SK-N-MC (cell line): ENCODE measurements at regions not wholly inside any gene's neighbourhood (a gene's known extent, or its start where the extent isn't known, plus 50 kb on each side); places are given as distances from the start of the nearest gene placed in this dataset.

ENCODE experiments used
- DNase-seq: peaks from one replicate; pipeline ENCODE4 v3.0.0-alpha.2; 2011; ENCODE audit warnings: low read depth, low spot score
- H3K27ac ChIP-seq: fragments of 200-600 bp; sonication (generic); 2 replicates; pipeline ENCODE4 v1.5.1; 2016; ENCODE audit warnings: mixed run types
- H3K36me3 ChIP-seq: fragments of 200-600 bp; sonication (generic); 2 replicates; pipeline ENCODE4 v1.6.1; 2017; ENCODE audit warnings: antibody characterized with exemption, low read length, mixed read lengths; ENCODE audit not compliant: insufficient read depth
- H3K4me3 ChIP-seq: fragments of 200-600 bp; sonication (generic); 2 replicates; pipeline ENCODE4 v1.5.1; 2016
- H3K9ac ChIP-seq: fragments of 200-600 bp; sonication (generic); 2 replicates; pipeline ENCODE4 v1.8.0; 2017; ENCODE audit warnings: mixed run types, mixed read lengths; ENCODE audit not compliant: insufficient read length
- H3K9me3 ChIP-seq: fragments of 200-600 bp; sonication (generic); 2 replicates; pipeline ENCODE4 v1.6.1; 2017; ENCODE audit warnings: low read depth, mild to moderate bottlenecking, antibody characterized with exemption, low read length, moderate library complexity, mixed read lengths
- EZH2 ChIP-seq: fragments of 200-600 bp; sonication (generic); IDR thresholded peaks from one replicate; pipeline ENCODE4 v1.6.1; 2017; ENCODE audit warnings: antibody characterized with exemption
- FOXP2 ChIP-seq: optimal IDR thresholded peaks from 2 replicates; pipeline ENCODE3; 2011; ENCODE audit warnings: mild to moderate bottlenecking, moderate library complexity; ENCODE audit not compliant: insufficient read depth; ENCODE audit errors: extremely low read length, control extremely low read depth
- POLR2AphosphoS5 ChIP-seq: IDR thresholded peaks from 2 replicates; pipeline ENCODE4 v1.6.1; 2012; ENCODE audit warnings: mild to moderate bottlenecking, low read depth, low read length, borderline replicate concordance

- no peak overlapping the region for H3K9ac ChIP-seq
- DNase-seq = no peak
- H3K9me3 ChIP-seq = no peaks in the 10 kb centered on the region
- TF ChIP-seq POLR2AphosphoS5 (no peak), EZH2 (no peak), FOXP2 (no peak)
- no peak overlapping the region for H3K4me3 ChIP-seq
- H3K36me3 ChIP-seq = no peaks in the 10 kb centered on the region
- no peak overlapping the region for H3K27ac ChIP-seq
Observed at GRCh38 chr20:60330461-60330860, 372.2 kb downstream of the CDH26 start.

DNA sequence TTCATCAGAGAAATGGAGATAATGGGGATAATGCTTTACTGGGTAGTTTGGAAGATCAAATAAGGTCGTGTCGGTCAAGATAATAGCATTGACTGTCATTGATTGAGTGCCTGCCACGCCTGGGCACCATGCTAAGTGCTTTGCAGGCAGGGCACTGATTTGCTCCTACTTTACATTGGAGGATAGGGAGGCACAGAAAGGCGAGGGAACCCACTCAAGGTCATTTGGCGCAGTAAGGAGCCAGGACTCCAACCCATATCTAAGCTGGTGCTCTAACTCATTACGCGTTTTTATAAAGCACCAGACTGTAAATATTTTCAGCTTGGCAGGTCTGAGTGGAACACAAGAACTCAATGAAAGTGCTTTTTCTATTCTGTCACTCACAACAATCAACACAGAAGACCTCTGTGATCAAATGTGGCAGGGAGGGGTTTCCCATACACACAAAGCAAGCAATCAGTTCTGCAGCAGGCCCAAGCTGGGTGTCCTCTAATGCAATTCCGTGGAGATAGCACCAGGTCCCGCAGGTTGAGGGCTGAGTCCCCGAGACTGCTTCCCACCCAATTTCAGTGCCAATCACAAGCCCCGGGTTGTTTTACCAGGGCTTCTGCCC lies 373.6 kb downstream of the CDH26 start:
- Histone ChIP-seq H3K4me3 (no peak overlapping the region), H3K36me3 (no peaks in the 10 kb centered on the region), H3K9me3 (no peaks in the 10 kb centered on the region), H3K9ac (no peak overlapping the region), H3K27ac (no peak overlapping the region)
- TF ChIP-seq EZH2 (no peak), POLR2AphosphoS5 (no peak), FOXP2 (no peak)
- no peak for DNase-seq

DNA sequence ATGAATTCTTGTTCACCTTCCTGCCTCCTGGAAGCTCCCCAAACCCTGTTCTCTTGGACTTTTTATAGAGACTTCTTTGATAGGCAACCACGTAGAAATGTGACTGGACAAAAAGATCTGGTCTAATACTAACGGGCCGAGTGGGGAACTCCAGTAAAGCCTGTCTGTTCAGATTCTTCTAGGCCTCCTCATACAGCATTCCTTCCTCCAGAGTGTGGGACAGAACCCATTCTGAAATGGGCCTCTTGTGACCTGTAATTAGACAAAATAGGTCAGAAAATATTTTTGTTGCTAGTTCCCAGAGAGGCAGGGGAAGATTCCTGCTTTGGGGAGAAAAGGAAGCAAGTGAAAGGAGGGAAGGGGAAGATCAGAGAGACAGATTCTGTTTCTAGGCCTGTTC lies 374.3 kb downstream of the CDH26 start:
- no peak overlapping the region for H3K4me3 ChIP-seq
- no peaks in the 10 kb centered on the region for H3K9me3 ChIP-seq
- no peak overlapping the region for H3K9ac ChIP-seq
- H3K27ac ChIP-seq = no peak overlapping the region
- DNase-seq = no peak
- TF ChIP-seq EZH2 = no peak
- TF ChIP-seq POLR2AphosphoS5 = no peak
- no peak for TF ChIP-seq FOXP2
- H3K36me3 ChIP-seq = no peaks in the 10 kb centered on the region

DNA sequence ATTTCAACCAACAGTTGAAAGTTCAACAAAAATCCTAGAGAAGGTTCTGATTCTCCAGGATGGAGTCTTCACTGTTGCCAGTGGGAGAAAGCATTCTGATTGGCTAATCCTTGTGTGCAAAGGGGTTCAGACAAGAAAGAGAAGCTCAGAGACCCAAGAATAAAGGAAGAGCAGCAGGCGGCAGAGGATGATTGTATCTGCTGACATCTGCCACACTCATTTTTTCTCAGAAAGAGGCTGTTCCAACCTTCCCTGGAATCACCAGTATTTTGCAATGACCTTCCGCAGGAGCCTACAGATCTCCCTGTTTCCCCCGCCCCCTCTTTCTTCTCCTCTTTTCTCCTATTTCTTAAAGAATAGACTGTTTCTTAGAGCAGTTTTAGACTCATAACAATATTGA lies 376.7 kb downstream of the CDH26 start:
- TF ChIP-seq FOXP2 (no peak), POLR2AphosphoS5 (no peak), EZH2 (no peak)
- H3K36me3 ChIP-seq = no peaks in the 10 kb centered on the region
- DNase-seq = no peak
- no peak overlapping the region for H3K27ac ChIP-seq
- no peak overlapping the region for H3K9ac ChIP-seq
- H3K9me3 ChIP-seq = no peaks in the 10 kb centered on the region
- H3K4me3 ChIP-seq = no peak overlapping the region

DNA sequence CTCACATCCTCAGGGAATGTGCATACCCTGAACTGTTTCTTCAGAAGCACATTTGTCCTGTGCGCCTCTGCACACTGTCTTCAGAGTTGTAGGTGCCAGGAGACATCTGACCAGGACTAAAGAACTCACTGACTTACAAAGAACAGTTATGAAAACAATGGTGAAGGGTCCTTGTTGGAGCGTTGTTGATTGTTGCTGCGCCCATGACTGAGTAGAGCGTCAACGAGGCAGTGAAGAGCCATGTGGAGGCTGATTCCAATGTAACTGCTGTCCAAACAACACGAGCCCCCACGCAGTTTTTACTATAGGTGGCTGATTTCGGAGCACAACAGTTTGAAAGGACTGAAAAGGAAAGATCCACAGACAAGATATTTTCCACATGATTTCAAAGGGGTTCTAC lies 380.3 kb downstream of the CDH26 start:
- no peak overlapping the region for H3K4me3 ChIP-seq
- DNase-seq = no peak

DNA sequence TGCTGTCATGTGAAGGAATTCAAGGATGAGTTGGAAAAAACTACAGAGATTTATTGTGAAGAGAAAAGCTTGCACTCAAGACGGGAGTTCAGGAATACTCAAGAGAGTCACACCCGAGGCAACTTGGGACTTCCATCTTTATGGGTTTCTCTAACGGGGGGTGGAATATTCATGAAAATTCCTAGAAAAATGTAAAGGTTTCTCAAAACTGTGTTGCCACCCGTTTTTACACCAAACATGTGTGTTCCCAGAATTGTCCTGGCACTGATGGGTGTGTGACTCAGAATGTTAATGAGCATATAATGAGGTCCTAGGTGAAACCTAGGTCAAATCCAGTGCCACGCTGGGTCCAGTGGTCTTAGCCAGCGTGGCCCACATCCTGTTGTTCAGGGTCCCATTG lies 381.5 kb downstream of the CDH26 start:
- Histone ChIP-seq H3K9ac (no peak overlapping the region), H3K36me3 (no peaks in the 10 kb centered on the region), H3K9me3 (no peaks in the 10 kb centered on the region), H3K4me3 (no peak overlapping the region), H3K27ac (no peak overlapping the region)
- DNase-seq = no peak
- no peak for TF ChIP-seq POLR2AphosphoS5
- TF ChIP-seq FOXP2 = no peak
- no peak for TF ChIP-seq EZH2

More for the DNA sequence above, 380.3 kb downstream of the CDH26 start:
- H3K27ac ChIP-seq = no peak overlapping the region
- no peaks in the 10 kb centered on the region for H3K36me3 ChIP-seq
- no peaks in the 10 kb centered on the region for H3K9me3 ChIP-seq
- no peak overlapping the region for H3K9ac ChIP-seq
- no peak for TF ChIP-seq FOXP2

DNA sequence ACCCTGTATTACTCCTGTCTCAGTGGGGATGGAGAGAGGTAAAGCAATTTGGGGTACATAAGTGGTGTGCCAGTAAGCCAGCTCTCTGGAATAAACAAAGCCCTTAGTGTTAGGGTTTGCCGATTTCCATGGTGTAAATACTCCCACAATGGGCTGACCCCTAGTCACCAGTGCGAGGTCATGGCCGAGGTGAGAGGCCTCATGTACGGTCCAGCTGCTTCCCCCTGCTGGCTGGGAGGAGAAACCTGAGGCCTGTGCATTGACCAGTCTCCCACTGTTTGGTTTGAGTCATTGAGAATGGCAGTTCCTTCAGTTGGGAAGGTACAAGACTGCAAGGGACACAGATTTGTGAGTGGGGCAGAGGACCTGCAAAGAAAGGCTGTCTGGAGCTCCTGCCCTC lies 382.0 kb downstream of the CDH26 start:
- H3K9me3 ChIP-seq = no peaks in the 10 kb centered on the region
- no peak for DNase-seq
- no peak overlapping the region for H3K4me3 ChIP-seq
- TF ChIP-seq EZH2 (no peak), POLR2AphosphoS5 (no peak), FOXP2 (no peak)
- H3K27ac ChIP-seq = no peak overlapping the region
- H3K9ac ChIP-seq = no peak overlapping the region
- H3K36me3 ChIP-seq = no peaks in the 10 kb centered on the region

DNA sequence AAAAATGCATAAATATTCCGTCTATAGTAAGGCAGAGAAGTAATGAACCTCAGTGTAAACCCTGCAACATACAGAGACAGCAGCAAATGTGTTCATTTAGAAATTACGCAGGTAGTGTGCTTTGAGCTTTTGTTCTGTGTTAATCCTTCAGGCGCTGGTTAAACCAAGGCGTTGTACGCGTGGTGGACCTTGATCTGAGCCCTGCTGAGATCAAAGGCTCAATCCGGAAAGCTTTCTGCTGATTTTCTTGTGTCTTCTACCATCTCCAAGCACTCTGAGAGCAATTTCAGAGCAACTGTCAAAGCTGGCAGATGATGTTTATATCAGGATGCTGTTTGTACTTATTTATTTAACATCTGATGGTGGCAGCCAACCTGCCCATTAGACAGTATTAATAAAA lies 382.8 kb downstream of the CDH26 start:
- Histone ChIP-seq H3K9ac (no peak overlapping the region), H3K36me3 (no peaks in the 10 kb centered on the region), H3K4me3 (no peak overlapping the region), H3K27ac (no peak overlapping the region), H3K9me3 (no peaks in the 10 kb centered on the region)
- no peak for TF ChIP-seq EZH2
- TF ChIP-seq POLR2AphosphoS5 = no peak
- no peak for TF ChIP-seq FOXP2
- no peak for DNase-seq

- TF ChIP-seq FOXP2 = no peak
- no peak for TF ChIP-seq EZH2
- no peak for TF ChIP-seq POLR2AphosphoS5
- Histone ChIP-seq H3K27ac (no peak overlapping the region), H3K9me3 (no peaks in the 10 kb centered on the region), H3K4me3 (no peak overlapping the region), H3K36me3 (no peaks in the 10 kb centered on the region), H3K9ac (no peak overlapping the region)
- DNase-seq = no peak
Observed at GRCh38 chr20:60345106-60345505, 386.9 kb downstream of the CDH26 start.
